Brain pericyte (primary cell): ENCODE measurements at regions not wholly inside any gene's neighbourhood (a gene's known extent, or its start where the extent isn't known, plus 50 kb on each side); places are given as distances from the start of the nearest gene placed in this dataset.

ENCODE experiments used
- DNase-seq: peaks from one replicate; pipeline ENCODE4 v3.0.0-alpha.2; 2012; ENCODE audit warnings: low read depth, low spot score

GRCh38 chr1:218763538-218763937 lies 410.1 kb upstream of the LYPLAL1 start:
- DNase-seq: no peak

DNA sequence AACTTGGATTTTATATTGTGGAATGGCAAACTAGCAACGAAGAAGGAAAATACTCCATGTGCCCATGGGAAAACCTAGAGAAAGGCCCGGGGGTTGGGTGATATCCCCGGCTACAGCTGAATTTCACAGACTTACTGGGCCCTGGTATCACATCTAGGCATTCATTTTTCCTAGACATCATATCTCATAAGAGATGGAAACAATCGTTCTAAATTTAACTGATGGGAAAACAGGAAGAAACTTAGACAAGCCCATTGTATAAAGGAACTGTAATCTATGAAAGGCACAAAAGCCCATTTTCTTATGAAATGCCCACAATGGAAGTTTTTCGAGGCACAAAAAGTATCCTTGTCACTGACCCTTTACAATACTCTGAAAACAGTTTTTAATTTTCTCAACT lies 407.9 kb upstream of the LYPLAL1 start:
- no peak for DNase-seq

GRCh38 chr1:218771931-218772330 lies 401.7 kb upstream of the LYPLAL1 start:
- no peak for DNase-seq

DNA sequence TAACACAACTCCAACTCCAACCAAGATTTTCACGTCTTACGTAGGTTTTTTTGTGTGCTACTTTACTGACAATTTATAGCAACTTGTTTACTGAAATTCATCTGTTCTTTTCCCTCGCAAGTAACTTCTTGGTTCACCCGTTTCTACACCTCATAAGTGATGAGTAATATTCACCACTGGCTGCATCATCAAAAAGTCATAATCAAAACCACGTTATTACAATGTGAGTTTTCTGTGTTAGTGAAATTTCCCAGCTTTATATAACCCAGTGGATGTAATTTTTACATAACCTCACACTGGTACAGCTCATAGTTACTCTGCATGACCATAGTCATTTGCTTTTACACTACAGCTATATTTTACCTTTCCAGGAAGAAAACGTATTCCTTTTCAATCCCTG lies 401.1 kb upstream of the LYPLAL1 start:
- no peak for DNase-seq

DNA sequence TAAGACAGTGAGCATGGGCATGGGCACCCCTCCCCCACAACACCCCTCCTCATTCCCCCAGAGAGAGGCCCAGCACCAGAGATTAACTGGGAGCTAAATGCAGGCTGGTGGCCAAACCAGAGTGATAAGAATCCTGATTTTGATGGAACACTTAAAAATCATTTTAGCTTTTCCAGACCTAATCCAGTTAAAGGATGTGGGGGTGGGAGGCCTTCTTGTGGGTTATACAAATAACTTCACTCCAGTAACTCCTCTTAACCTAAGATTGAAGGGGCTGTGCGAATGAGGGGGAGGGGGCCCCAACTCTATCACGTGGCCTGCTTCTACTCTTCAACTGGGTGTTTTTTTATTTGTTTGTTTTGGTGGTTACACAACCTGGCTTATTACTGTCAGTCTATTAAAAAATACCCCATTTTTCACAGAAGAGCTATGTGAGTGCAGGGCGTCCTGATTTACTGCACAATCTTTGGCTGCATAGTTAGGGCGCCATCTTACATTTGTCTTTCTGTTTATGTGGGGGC lies 398.1 kb upstream of the LYPLAL1 start:
- no peak for DNase-seq

- DNase-seq: no peak
Measured at GRCh38 chr1:218778257-218779126, 395.2 kb upstream of the LYPLAL1 start.

DNA sequence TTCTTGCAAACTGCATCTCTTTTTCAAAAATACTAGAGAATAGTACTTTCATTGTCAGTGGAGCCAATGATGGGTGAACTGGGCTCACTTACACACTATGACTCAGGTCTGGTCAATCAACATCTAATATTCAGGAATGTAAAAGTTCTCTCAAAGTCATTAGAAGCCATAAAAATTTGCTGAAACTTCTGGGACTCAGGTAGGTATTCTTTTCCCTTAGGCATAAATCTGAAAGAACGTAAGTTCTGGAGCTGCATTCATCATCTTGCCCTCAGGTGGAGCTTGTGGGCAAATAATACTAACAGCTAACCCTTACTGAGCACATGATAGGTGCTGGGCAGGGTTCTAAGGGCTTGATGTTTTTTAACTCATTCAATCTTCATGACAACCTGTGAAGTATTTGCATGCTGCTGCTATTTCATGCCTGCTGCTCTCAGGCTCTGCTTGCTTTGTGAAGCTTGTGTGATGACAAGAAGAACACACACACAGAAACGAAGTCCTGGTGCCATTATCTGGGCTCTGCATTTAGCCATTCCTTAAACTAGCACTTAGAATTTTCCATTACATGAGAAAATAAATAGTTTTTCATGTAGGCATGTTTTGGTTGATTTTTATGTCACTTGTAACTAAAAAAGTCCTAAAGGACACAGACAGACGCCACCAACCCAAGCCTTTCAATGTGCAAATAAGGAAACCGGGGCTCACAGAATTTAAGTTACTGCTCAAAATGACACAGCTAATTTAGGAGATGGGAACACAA lies 394.2 kb upstream of the LYPLAL1 start:
- DNase-seq: no peak

DNA sequence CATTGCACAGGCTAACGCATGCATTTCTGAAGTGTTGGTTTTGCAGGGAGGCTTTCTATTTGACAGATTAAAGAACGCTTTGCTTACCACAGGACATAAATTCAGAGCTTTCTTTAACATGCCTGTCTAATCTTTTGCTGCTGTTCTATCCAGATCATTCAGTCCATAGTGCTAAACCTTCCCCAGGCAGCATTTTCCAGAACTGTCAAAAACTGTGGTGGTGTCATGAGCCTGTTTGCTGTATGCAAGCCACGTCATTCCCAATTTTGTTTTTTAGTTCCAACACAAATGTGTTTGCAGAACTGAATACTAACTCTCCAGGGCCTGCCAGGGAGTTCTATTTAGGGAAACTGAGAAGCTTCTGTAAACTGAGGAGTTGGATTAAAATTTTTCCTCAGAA lies 390.5 kb upstream of the LYPLAL1 start:
- DNase-seq: no peak

GRCh38 chr1:218783916-218784315 lies 389.8 kb upstream of the LYPLAL1 start:
- DNase-seq: no peak

GRCh38 chr1:218785928-218786327 lies 387.8 kb upstream of the LYPLAL1 start:
- DNase-seq: peak; percentile 91

- DNase-seq: no peak
Measured at GRCh38 chr1:218787826-218788225, 385.9 kb upstream of the LYPLAL1 start.

- DNase-seq: no peak
Measured at GRCh38 chr1:218796773-218797172, 376.9 kb upstream of the LYPLAL1 start.

DNA sequence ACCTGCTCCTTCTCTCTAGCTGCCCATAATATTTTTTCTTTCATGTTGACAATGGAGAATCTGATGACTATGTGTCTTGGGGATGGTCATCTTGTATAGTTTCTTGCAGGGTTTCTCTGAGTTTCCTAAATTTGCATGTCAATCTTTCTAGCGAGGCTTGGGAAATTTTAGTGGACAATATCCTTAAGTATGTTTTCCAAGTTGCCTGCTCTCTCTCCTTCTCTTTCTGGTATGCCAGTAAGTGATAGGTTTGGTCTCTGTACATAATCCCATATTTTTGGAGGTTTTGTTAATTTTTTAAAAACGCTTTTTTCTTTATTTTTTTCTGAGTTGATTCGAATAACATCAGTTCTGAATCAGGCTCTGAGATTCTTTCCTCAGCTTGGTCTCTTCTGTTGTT lies 370.9 kb upstream of the LYPLAL1 start:
- DNase-seq: no peak

DNA sequence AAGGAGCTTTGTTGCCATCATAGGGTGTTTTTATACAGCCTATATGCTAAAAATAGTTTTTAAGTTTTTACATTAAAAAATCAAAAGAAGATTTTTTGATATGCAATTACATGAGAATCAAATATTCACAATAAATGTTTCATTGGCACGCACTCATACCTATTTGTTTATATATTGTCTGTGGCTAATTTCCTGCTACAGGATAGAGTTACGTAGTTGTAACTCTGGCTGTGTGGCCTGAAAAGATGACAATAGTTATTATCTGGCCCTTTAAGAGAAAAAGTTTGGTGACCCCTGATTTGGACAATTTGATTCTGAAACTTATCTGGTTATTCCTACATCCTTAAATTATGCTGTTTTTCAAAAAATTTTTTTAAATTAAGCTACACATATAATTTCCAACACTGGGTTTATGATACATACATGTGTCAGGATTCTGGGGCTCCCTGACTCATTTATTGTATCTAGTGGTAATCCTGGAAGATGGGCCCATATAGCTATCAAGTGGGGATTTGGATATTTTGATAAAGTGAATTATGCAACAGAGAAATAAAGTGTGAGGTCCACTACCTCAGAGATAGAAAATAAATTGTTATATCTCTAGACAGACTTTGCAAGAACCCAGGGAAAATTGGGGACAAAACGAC lies 370.2 kb upstream of the LYPLAL1 start:
- no peak for DNase-seq

DNA sequence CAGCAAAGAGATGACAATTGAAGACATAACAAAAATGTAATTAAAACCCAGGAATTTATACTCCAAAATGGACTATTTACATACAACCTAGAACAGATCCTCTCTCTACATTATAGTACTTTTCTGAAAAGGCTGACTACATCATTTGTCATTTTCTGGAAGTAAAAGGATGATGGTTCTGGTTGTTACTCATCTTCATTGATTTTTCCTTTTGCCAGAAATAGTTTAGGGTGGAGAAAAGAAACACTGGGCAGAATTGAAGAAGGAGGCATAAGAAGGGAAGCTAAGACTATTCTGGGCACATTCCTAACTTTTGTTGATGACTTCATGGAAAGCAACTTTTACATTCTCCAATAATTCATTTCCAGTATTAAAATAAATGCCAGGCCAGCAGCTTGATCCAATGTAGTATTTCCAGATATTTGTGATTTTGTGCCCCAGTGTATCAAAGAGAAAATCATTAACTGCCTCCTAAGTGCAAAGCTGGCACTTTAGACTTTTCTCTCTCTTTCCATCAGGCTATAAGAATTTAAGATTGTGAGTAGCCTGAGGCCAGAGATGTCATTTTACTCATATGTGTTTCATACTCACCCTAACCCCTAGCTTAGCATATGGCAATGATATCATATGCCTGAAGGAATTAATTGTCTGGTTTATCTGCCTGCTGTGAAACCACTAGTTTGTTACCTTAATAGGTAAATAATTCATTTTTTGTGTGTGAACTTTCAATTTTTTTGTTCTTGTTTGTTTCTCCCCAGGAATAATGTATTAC lies 369.5 kb upstream of the LYPLAL1 start:
- no peak for DNase-seq

DNA sequence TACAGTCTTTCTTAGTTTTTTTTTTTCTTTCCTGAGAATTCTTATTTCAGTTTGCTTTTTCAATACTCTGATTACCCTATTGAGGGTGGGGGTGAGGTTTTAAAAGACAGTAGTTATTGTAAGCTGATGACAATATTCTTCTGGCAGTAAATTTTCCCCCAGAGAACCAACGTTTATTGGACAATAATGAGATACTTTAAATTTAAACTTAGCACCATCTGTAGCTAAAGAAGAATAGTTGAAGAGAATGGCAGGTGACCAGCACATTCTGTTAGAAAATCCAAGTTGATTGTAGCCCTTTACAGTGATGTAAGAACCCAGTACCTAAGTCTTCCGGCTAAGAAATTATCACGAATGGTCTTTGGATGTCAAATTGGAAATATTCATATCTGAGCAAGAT lies 364.6 kb upstream of the LYPLAL1 start:
- no peak for DNase-seq

GRCh38 chr1:218809625-218810024 lies 364.1 kb upstream of the LYPLAL1 start:
- no peak for DNase-seq

GRCh38 chr1:218810306-218810705 lies 363.4 kb upstream of the LYPLAL1 start:
- DNase-seq: no peak

GRCh38 chr1:218811497-218811896 lies 362.2 kb upstream of the LYPLAL1 start:
- DNase-seq: no peak

GRCh38 chr1:218812360-218812759 lies 361.3 kb upstream of the LYPLAL1 start:
- no peak for DNase-seq

GRCh38 chr1:218813237-218813636 lies 360.4 kb upstream of the LYPLAL1 start:
- DNase-seq: no peak
